Mucosa of descending colon (tissue), 3 donors: ENCODE measurements at regions not wholly inside any gene's neighbourhood (a gene's known extent, or its start where the extent isn't known, plus 50 kb on each side); places are given as distances from the start of the nearest gene placed in this dataset.

Experiments used
- ATAC-seq: fragments of 200-7000 bp; cut with Tn5 transposase; one replicate; pipeline ENCODE4 v1.9.1; 2020; ENCODE audit warnings: mild to moderate bottlenecking, moderate library complexity
- DNase-seq, 3 donors: peaks; one replicate each; pipeline ENCODE4 v3.0.0-alpha.2; 2020
- H3K36me3 ChIP-seq: fragments of 200-600 bp; one replicate; pipeline ENCODE4 v1.8.0; 2021; ENCODE audit warnings: low read depth, mild to moderate bottlenecking
- H3K4me1 ChIP-seq: fragments of 200-600 bp; one replicate; pipeline ENCODE4 v1.8.0; 2021; ENCODE audit warnings: low read depth, mild to moderate bottlenecking
- H3K4me3 ChIP-seq: fragments of 200-600 bp; one replicate; pipeline ENCODE4 v1.8.0; 2021; ENCODE audit warnings: mild to moderate bottlenecking
- H3K9me3 ChIP-seq: fragments of 200-600 bp; one replicate; pipeline ENCODE4 v1.8.0; 2021; ENCODE audit warnings: mild to moderate bottlenecking
- CTCF ChIP-seq: fragments of 200-600 bp; IDR thresholded peaks from one replicate; pipeline ENCODE4 v1.8.0; 2022; ENCODE audit warnings: antibody characterized with exemption, mild to moderate bottlenecking
- intact Hi-C, 2 donors: fragments of 100-400 bp; cut with DNase I in 1 of 2; cut with micrococcal nuclease in 1 of 2; formaldehyde crosslinking; loops; one replicate each; pipeline versions ENCODE4 v1.11.0 to v1.11.1; 2022; cut with DNase I, micrococcal nuclease
- donor health status: DM: no; HTN: no; CAD: no; lungs with moderate emphysema.
- donor health status: DM: no; HTN: no; CAD: no.
- donor health status: DM: no; HTN: yes; CAD: no.

GRCh38 chr20:6577451-6577850, 190.0 kb upstream of the BMP2 start:
- Histone ChIP-seq H3K36me3 (no peaks in the 10 kb centered on the region), H3K4me1 (no peaks in the 10 kb centered on the region), H3K9me3 (no peaks in the 10 kb centered on the region), H3K4me3 (no peak overlapping the region)
- ATAC-seq (no peak), DNase-seq (no peak)
- intact Hi-C loops = no loop called here
- no peak for TF ChIP-seq CTCF

- no peak for TF ChIP-seq CTCF
- Histone ChIP-seq H3K4me1 (no peaks in the 10 kb centered on the region), H3K9me3 (no peaks in the 10 kb centered on the region), H3K4me3 (no peak overlapping the region), H3K36me3 (no peaks in the 10 kb centered on the region)
- DNase-seq (no peak), ATAC-seq (no peak)
- intact Hi-C loops = no loop called here
Observed at GRCh38 chr20:6576726-6577125, 190.8 kb upstream of the BMP2 start.

- Histone ChIP-seq H3K4me1 (no peaks in the 10 kb centered on the region), H3K4me3 (no peak overlapping the region), H3K36me3 (no peaks in the 10 kb centered on the region), H3K9me3 (no peaks in the 10 kb centered on the region)
- ATAC-seq (no peak), DNase-seq (no peak)
- intact Hi-C loops = no loop called here
- TF ChIP-seq CTCF = no peak
Observed at GRCh38 chr20:6575912-6576401, 191.5 kb upstream of the BMP2 start.

- H3K36me3 ChIP-seq = no peaks in the 10 kb centered on the region
- TF ChIP-seq CTCF = no peak
- H3K9me3 ChIP-seq = no peaks in the 10 kb centered on the region
- DNase-seq (no peak), ATAC-seq (no peak)
- intact Hi-C loops = no loop called here
- H3K4me3 ChIP-seq = no peak overlapping the region
- no peaks in the 10 kb centered on the region for H3K4me1 ChIP-seq
Observed at GRCh38 chr20:6566821-6567220, 200.7 kb upstream of the BMP2 start.

- Histone ChIP-seq H3K9me3 (no peaks in the 10 kb centered on the region), H3K36me3 (no peaks in the 10 kb centered on the region), H3K4me1 (no peaks in the 10 kb centered on the region), H3K4me3 (no peak overlapping the region)
- intact Hi-C loops = no loop called here
- TF ChIP-seq CTCF = no peak
- no peak for ATAC-seq
- no peak for DNase-seq
Observed at GRCh38 chr20:6562111-6562510, 205.4 kb upstream of the BMP2 start.

- H3K9me3 ChIP-seq = no peaks in the 10 kb centered on the region
- intact Hi-C loops = no loop called here
- H3K4me1 ChIP-seq = no peaks in the 10 kb centered on the region
- TF ChIP-seq CTCF = no peak
- no peaks in the 10 kb centered on the region for H3K36me3 ChIP-seq
- H3K4me3 ChIP-seq = no peak overlapping the region
- no peak for DNase-seq
- ATAC-seq = peak; percentile 54
Observed at GRCh38 chr20:6560978-6561377, 206.5 kb upstream of the BMP2 start.
